HG03520 (cell line): ENCODE measurements at regions not wholly inside any gene's neighbourhood (a gene's known extent, or its start where the extent isn't known, plus 50 kb on each side); places are given as distances from the start of the nearest gene placed in this dataset.
"Not testable (repeated sequence)": the region's sequence is repeated elsewhere in the genome, so short reads cannot be mapped to it uniquely, and the experiment has no call there.

Source experiments
- ATAC-seq: cut with Tn5 transposase; IDR thresholded peaks from one replicate; pipeline ENCODE4 v1.9.1; 2021; ENCODE audit warnings: mild to moderate bottlenecking, moderate library complexity; ENCODE audit not compliant: unreplicated experiment

DNA sequence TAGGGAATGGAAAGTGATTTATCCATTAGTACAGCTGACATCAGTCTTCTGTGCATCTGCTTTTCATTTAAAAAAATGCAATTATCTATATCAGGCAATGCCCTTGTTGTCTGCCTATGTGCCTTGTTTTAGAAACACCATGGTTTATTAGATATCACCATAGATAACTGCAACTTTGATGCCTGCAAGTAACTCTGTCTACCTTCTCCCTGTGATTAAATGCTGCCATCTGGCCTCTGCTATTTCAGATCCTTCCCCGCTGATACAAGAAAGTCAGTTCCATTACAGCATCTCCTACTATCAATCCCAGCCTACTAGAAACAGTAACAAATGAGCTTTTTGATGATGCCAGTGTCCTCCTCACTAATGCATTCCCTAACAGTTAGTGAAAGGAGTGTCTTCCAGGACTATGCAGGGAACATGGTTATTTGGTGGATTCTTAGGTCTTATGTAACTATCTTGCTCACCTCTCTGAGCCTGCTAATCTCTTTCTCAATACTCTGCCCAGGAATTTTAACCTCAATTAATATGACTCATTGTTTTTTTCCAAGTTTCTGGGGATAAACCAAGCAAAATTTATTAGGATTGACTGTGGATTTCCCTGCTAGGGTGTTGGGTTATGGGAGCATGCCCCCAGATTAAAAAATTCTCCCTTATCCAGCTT, 444.9 kb downstream of the RAPGEF2 start:
- no peak for ATAC-seq

DNA sequence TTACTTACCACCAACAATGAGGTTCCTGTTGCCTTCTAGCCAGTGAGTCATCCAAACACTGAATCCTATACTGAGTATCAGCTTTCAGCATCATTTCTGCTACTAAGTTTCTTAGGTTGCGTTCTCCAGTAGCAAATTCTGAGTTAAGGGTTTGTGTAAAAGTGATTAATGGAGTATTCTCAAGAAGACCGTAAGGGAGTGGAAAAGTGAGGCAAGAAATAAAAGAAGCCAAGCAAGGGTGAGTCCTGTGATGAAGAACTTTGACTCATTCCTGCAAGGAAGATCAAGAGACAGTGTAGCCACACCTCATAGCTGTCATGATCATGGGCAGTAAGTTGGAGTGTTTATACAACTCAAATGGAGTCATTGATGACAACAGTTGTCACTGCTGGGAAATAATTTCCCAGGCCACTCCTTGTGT, 446.2 kb downstream of the RAPGEF2 start:
- no peak for ATAC-seq

DNA sequence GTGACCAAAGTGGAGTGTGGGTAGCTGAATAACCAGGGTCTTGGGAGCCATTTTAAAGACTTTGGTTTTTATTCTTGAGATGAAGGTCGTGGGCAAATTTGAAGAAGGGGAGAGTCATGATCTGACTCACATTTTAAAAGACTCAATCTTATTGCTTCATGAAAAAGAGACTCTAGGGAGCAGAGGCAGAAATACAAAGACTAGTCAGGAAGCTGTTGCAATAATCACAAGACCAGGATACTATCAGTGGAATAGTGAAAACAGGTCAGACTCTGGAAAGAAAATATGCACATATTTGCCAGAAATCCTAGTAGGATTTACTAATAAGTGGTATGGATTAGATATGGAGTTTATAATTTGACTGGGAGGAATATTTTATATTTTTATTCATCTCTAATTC, 448.4 kb downstream of the RAPGEF2 start:
- no peak for ATAC-seq

DNA sequence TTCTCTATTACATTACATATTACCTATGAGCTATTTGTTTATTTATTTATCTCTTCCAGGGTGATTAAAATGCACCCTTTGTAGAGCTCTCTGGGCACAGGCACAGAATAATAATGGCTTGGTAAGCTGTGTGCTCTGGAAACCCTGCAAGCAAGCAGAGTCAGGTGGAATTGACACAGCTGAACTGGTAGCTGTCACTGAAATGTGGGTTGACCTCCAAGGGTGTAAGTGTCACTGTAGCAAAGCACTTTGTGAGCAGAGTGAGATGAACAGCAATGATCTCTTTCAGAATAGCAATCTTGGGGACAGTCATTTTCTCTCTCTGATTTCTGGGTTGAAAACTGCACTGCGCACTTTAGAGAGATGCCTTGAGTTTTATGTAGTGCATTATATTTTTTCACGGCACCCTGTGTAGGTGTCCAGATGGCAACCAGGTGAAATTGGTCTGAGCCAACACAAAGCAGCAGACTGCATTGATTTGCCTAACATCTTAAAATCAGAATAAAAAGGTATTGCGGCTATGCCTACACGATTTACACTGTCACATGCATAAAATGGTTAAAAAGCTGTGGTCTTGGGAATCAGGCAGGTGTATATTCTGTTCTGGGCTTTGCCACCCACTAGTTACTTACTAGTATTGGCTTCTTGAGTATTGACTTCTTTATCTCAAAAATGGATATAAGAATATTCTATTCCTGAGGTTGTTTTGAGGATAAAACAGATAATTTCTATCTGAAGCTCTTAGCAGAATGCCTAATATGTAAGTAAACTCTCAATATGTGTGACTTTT, 450.3 kb downstream of the RAPGEF2 start:
- ATAC-seq: no peak

DNA sequence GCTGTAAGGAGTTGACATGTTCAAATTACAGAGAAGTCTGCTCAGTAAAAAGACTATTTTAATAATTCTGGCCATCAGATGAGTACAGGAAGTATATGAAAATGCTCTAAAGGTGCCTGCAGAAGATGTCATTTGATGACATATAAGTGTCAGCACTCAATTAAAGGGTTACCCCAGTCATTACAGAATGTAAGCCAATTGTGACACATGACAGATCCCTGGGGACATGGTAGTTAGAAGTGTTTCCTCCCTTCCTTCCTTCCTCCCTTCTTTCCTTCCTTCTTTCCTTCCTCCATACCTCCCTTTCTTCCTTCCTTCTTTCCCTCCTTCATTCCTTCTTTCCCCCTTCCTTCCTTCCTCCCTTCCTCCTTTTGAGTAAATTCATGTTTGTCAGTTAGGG, 453.0 kb downstream of the RAPGEF2 start:
- no peak for ATAC-seq

DNA sequence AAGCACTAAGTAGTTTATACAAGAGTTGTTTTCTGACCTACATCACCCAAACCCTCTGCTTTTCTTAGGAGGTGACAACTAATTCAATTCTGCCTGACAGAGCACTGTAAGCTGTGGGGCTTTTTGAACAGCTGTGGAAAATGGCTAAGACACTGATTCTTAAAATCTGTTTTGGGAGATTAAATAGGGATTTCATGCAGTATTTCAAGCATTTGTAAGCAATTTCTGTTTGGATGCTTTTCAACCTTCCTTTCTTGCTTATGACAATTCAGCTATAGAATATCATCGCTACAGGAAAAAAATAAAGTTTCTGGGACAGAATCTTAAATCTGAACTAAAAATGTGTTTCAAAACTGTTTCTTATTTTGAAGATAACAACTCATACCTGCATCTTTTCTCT, 459.5 kb downstream of the RAPGEF2 start:
- ATAC-seq: no peak

DNA sequence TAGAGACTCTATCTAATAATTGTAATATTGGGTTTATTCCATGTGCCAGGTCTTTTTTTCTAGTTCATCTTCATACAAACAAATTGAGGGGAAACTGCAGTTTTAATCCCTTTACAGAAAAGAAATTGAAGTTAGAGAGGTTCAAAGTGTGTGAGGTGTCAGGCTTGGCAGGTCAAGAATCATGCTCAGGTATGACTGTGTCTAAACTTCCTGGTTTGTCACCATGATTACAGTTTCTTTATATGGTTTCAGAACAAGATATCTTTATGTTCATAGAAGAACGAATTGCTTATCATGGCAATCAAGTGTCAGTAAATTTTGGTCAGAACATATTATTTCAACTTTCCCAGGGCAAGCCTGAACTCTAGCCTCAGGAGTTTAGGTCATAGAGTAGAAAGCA, 460.4 kb downstream of the RAPGEF2 start:
- ATAC-seq: no peak

DNA sequence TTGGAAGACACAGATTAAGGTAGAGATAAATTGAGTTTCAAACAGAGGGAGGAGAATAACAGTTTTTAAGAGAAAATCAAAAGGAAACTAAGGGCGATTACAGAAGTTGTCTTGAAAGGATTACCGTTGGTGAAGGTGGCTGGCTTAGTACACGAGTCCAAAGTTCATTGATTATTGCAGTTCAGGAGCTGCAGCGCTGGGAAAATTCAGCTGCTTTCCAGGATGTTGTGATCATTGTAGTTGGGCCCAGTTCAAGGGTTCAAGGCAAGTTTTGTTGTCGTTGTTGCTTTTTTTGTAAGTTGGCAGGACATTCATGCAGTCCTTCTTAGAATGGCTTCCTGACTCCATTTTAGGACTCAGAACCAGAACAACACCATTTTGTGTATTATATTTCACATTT, 461.7 kb downstream of the RAPGEF2 start:
- ATAC-seq: no peak

DNA sequence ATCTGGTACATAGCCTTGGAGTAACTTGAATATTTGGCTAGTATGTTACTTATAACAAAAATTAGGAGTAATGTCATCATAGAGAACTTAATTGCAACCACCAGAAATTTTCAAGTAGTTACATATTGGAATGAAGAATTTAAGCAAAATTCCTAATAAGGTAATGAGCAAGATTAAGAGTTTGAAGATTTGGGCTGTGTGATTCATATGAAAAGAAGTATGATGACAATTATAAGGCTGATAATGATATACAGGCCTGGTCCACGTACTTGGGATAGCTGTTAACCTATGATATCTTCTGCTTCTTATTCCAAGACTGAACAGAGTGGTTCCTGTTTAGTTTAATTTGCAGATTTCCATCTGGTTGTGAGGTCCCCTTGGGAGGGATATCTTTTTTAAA, 463.9 kb downstream of the RAPGEF2 start:
- ATAC-seq: no peak

DNA sequence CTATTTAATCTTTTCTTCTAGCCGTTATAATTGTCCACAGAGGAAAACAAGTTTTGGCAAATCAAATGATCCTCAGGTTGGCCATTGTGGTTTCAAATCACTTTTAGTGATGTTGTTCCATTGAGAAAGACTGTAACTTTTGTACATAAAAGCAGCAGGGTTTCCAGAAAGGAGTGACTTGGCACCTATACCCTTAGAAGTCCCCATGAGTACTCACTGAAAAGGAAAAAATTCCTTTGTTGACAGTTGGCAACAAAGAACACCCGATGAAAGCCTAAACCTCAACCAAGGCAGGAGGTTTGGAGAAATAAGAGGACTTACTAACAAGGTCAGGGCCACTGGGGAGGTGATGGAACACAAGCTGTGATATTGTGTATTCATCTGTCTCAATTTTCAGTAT, 474.4 kb downstream of the RAPGEF2 start:
- no peak for ATAC-seq

DNA sequence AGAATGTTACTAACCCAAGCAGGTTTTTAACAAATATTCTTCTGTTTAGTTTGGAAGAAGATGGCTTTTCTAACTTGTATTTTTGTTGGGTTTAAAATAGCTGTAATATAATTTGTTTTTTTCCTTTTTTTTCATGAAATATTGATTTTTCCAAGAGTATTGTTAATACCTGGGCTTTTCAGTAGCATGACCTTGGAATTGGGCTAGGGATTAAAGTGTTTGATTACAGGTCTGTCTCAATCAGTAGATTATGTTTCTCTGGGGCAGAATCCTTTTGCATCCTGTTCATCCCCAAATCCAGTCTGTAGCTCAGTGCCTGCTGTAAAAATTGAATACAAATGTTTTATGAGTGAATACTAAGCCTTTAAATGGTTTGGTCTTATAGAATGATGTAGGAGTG, 479.8 kb downstream of the RAPGEF2 start:
- ATAC-seq: no peak

DNA sequence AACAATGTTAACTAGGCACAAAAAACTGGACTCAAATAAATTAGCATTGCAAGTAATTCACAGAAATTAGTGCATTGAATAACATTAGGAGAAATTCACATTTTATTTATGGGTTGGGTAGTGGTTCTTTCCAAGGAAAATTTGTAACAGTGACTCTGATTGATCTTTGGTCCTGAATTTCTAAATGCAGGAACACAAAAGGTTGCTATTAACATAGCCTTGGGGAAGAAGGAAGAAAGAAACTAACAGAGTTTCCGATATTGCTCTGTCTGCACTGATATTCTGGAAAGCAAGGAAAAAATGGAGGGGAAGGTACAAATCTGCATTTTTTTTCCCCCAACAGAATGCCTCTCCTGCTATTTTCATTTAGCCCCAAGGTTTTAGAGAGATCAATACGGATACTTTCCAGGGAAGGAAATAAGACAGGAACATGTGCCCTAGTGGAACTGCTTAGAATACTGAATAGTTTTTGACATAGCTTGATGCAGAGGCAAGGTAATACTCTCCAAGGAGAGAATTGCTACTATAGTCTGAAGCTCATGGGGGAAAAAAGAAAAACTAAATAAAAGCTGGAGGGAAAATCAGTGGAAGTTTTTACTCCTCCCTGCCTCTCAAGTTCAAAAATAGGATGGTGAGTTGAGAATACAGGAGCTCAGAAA, 490.1 kb downstream of the RAPGEF2 start:
- ATAC-seq: no peak

DNA sequence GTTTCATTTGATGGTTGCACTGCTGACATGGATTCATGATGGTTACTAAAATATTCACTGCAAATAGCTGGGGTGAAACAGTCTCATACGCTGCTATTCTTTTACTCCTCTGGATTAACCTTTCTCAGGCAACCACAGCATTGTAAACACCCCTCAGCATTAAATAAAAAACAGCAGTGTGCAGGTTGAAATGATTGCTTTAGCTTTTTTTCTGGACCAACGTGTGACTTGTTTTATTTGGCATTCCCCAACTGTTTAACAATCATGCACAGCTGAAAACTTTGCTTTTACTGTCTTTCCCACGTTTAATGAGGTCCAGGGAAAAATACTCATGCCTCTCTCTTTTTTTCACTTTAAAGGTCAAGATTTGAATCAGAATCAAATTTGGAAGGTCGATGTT, 490.8 kb downstream of the RAPGEF2 start:
- no peak for ATAC-seq

DNA sequence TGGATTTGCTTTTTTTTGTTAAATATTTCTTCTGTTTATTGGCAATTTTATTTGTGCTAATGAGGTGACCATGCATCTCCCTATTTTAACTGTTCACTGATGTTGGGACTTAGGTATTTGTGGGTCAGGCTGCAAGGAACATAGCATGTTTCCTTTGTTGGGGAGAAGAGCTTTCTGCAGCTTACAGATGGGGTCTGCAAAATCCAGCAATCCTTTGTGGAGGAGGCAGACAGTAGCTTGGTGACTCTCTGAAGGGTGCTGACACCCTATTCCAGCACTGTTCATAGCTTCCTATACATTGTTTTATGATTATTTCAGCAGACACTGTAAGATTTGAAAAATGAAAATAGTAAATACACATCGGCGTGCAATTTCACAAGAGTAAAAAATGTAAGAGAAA, 491.7 kb downstream of the RAPGEF2 start:
- no peak for ATAC-seq

DNA sequence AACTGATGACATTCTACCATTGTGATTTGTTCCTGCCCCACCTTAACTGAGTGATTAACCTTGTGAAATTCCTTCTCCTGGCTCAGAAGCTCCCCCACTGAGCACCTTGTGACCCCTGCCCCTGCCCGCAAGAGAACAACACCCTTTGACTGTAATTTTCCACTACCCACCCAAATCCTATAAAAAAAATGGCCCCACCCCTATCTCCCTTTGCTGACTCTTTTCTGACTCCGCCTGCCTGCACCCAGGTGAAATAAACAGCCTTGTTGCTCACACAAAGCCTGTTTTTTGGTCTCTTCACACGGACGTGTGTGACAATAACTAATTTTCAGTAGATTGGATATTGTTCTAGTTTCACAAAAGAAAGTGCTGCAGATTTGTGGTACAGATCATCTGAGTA, 492.2 kb downstream of the RAPGEF2 start:
- not testable (repeated sequence) for ATAC-seq

DNA sequence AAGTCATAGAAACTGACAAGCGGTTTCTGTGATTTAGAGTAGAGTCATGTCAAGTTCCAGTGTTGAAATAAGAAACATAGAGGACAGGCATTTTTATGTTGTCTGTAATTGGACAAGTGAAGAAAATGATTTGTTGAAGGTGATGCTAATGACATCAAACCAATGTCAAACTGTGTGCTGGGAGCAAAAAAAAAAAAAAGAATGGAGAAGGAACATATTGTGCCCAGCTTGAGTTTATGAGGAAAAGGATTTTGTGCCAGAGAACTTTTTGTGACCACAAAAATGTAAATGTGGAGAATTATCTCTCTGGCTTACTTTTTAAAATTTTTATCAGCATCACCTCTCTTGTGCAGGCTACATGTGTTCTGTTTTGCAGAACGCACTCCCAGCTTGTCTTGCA, 495.7 kb downstream of the RAPGEF2 start:
- no peak for ATAC-seq

DNA sequence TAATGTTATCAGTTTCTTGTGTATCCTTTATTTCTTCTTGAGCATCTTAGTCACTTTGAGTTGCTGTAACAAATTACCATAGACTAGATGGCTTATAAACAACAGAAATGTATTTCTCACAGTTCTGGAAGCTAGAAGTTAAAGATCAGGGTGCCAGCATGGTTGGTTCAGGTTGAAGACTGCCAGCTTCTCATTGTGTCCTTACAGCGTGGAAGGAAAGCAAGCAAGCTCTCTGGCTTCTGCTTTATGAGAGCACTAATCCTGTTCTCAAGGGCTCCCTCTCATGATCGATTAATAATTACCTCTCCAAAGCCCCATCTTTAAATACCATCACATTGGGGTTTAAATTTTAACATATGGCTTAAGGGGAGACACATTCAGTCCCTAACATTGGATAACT, 497.2 kb downstream of the RAPGEF2 start:
- no peak for ATAC-seq

DNA sequence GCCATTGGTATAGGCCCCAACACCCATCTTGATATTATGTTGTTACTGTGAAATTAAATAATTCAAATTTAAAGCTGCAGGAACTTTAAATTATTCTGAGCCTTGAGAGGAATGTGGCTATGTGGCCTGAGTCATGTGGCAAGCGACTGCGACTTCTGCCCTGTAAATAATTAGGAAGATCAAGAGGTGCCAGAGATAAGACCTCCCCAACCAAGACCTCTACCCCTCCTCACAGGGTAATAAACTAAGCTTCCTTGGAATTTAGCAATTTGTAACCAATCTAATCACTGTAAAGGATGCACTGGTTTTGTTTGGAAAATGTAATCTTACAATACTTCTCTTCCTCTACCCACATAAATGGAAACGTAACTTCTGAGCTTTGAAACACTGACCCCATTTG, 501.9 kb downstream of the RAPGEF2 start:
- no peak for ATAC-seq

DNA sequence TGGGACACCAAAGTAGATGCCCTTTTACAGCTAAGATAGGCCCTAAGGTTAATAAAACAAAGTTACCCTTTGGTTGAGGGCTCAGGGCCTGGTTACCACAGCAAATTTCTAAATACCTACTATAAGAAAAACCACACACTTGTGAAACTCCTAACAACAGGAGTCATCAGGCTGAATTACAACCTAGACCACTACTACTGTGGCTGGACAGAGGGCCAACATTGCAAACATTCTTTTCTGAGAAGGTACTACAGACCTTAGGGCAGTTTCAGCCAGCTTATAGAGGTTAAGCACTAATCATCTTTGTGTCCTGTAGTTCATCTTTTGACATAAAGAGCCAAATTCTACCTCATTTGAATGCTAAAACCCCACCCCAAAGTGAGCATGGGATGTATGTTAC, 504.0 kb downstream of the RAPGEF2 start:
- no peak for ATAC-seq

DNA sequence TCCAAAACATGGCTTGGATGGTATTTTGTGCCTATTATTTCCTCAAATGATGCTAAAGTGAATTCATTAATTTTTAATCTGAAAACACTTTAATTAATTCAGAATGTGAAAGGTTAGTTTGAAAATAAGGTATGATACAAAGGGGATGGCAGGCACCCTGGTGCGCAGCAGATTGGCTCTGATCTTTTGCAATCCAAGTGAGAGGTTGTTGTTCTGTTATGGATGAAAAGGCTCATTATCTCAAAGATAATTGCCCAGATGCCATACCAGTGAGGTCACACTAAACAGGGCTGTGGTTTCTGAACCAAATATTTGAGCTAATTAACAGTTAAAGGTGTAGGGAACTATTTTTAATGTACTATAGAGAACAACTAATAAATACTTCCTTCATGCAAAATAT, 504.9 kb downstream of the RAPGEF2 start:
- no peak for ATAC-seq

DNA sequence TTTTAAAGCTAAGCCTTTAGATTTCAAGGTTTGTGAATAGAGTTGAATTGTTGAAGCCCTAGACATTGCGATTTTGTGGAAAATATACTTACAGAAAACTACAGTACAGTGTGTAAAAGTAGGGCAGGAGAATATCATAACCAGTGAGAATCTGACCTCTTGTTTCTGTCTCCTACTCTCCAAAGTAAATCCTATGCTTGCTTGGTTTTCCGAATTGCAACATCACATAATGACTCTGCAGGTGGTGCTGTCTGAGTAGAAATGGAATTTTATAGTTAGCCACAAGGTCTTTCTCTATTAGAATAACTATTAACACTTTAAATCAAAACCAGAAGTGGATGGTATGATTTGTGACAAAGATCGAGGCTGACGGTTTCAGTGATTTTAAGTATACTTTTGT, 505.6 kb downstream of the RAPGEF2 start:
- no peak for ATAC-seq

DNA sequence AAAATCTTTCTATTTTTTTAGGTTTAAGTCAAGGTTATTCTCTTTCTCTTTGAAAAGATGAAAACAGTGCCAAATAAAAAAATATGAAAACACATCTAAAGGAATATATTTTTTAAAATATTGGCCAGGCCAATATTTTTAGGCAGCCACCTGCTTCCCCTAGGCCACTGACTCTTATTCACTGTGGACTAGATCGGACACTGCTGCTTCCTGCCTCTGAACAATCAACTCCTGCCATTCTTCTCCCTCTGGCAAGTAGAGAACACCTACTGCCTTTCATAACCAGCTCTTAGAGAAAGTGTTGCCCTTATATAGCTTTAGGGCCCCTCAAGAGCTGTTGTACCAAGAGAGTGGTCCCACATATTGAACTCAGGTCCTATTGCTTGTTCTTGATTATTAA, 529.2 kb downstream of the RAPGEF2 start:
- no peak for ATAC-seq
